ENCODE measurements at regions not wholly inside any gene's neighbourhood (a gene's known extent, or its start where the extent isn't known, plus 50 kb on each side); places are given as distances from the start of the nearest gene placed in this dataset.
"Not testable (repeated sequence)": the region's sequence is repeated elsewhere in the genome, so short reads cannot be mapped to it uniquely, and the experiment has no call there.

GRCh38 chr2:2787301-2787907 is 456.3 kb upstream of the MYT1L start:
- DNase-seq (ENCODE audit: extremely low read depth, low read depth), result no peak
- TF ChIP-seq CTCF (IDR thresholded peaks at IDR 0.05; ENCODE audit: low read depth, low read length), result no peak

- DNase-seq (ENCODE audit: extremely low read depth, low read depth), result no peak
- TF ChIP-seq CTCF (IDR thresholded peaks at IDR 0.05; ENCODE audit: low read depth, low read length), result no peak
Measured at GRCh38 chr2:2782007-2782406, 450.9 kb upstream of the MYT1L start.

- no peak for TF ChIP-seq CTCF (IDR thresholded peaks at IDR 0.05; ENCODE audit: low read depth, low read length)
- DNase-seq (ENCODE audit: extremely low read depth, low read depth), result no peak
Measured at GRCh38 chr2:2779727-2780126, 448.7 kb upstream of the MYT1L start.

- TF ChIP-seq CTCF (IDR thresholded peaks at IDR 0.05; ENCODE audit: low read depth, low read length), result no peak
- no peak for DNase-seq (ENCODE audit: extremely low read depth, low read depth)
Measured at GRCh38 chr2:2777876-2778275, 446.8 kb upstream of the MYT1L start.

- no peak for DNase-seq (ENCODE audit: extremely low read depth, low read depth)
- TF ChIP-seq CTCF (IDR thresholded peaks at IDR 0.05; ENCODE audit: low read depth, low read length), result no peak
Measured at GRCh38 chr2:2777213-2777612, 446.1 kb upstream of the MYT1L start.

DNA sequence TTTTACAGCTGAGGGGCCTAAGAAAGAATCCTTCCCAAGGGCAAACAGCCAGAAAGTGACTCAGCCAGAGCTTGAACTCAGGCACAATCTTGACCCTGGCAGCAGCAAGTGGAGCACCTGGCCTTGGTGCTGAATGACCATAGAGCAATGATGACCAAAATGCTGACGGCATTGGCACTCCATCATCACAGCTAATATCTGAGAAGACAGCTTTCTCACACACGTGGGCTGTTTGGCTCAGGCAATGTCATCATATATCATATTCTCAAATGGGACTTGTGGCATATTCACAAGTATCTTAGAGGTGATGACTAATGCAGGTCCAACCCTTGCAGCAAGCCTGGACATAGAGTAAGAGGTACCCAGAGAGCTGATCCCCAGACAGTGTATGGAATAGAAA is 443.9 kb upstream of the MYT1L start:
- DNase-seq (ENCODE audit: extremely low read depth, low read depth), result no peak
- TF ChIP-seq CTCF (IDR thresholded peaks at IDR 0.05; ENCODE audit: low read depth, low read length), result no peak

DNA sequence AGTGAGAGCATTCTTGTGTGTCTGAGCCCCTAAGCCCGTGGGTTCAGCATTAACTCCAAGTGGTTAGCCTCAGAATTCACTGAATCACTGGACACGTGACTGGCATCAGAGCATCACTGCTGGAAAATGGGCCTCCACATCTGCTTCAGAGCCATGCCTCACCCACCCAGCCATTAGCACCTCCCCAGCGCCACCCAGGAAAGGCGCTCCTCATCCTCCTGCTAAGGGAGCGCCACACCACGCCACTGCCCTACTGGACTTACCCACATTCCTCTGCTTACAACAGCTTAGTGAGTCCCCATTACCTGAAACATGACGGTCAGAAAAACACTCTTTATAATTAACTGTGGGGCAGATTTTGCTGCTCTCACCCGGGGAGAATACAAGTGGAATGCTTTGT is 442.6 kb upstream of the MYT1L start:
- TF ChIP-seq CTCF (IDR thresholded peaks at IDR 0.05; ENCODE audit: low read depth, low read length), result no peak
- DNase-seq (ENCODE audit: extremely low read depth, low read depth), result no peak

- not testable (repeated sequence) for DNase-seq (ENCODE audit: extremely low read depth, low read depth)
Measured at GRCh38 chr2:2773080-2773479, 442.0 kb upstream of the MYT1L start.

All from AG09319 (cell line).